Sigmoid colon (tissue), 4 donors: ENCODE measurements at regions not wholly inside any gene's neighbourhood (a gene's known extent, or its start where the extent isn't known, plus 50 kb on each side); places are given as distances from the start of the nearest gene placed in this dataset.

ENCODE experiments used
- CTCF ChIP-seq, 4 experiments: fragments of 450-650 bp in 3 of 4; fragments of 200-600 bp in 1 of 4; IDR thresholded peaks; one replicate each; pipeline ENCODE4 v1.5.1; 2016 to 2019; ENCODE audit warnings: antibody characterized with exemption in 4 of 4, mild to moderate bottlenecking in 3 of 4, moderate library complexity in 2 of 4
- EP300 ChIP-seq, 4 donors: sonication (generic); formaldehyde crosslinking; IDR thresholded peaks; one replicate each; pipeline ENCODE4 v1.6.1; 2017; ENCODE audit warnings: antibody characterized with exemption in 4 of 4
- POLR2A ChIP-seq, 2 donors: fragments of 450-650 bp; IDR thresholded peaks; one replicate each; pipeline ENCODE4 v1.6.1; 2016; ENCODE audit warnings: antibody characterized with exemption in 2 of 2, mild to moderate bottlenecking in 2 of 2, moderate library complexity in 2 of 2
- POLR2AphosphoS5 ChIP-seq, 4 donors: sonication (generic); formaldehyde crosslinking; IDR thresholded peaks; one replicate each; pipeline ENCODE4 v1.6.1; 2017; ENCODE audit warnings: antibody characterized with exemption in 4 of 4

- TF ChIP-seq CTCF (IDR thresholded peaks at IDR 0.05) (no peak), POLR2A (IDR thresholded peaks at IDR 0.05) (no peak), EP300 (IDR thresholded peaks at IDR 0.05) (no peak), POLR2AphosphoS5 (IDR thresholded peaks at IDR 0.05) (no peak)
Measured at GRCh38 chr1:213418268-213419071, 367.4 kb downstream of the RPS6KC1 start.
